Activated T-cell treated with anti-CD3 and anti-CD28 coated beads, Interleukin-2, amount 50 U/mL, for 1 hour (primary cell): ENCODE measurements at regions not wholly inside any gene's neighbourhood (a gene's known extent, or its start where the extent isn't known, plus 50 kb on each side); places are given as distances from the start of the nearest gene placed in this dataset.

Experiments
- DNase-seq: peaks from one replicate; pipeline ENCODE4 v3.0.0-alpha.2; 2020

- no peak for DNase-seq
These were observed 1139.3 kb downstream of the HACE1 start for GRCh38 chr6:103720393-103720792.

DNA sequence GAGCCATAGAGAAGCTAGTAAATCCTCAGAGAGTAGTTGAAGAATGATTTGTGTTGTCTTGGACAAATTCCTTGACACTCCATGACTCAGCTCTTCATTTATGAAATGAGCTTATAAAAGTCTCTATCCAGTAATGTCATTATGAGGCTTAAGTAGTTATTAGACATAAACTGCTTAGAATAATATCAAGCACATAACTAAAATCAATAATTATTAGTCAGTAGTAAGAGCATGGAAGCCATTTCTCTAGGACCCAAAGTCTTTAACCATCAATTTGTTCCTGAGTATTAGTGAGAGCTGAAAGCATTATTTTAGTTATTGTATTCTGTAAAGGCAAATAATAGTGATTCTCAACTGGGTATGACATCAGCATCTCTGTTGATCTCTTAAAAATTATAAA, 1140.2 kb downstream of the HACE1 start:
- no peak for DNase-seq

DNA sequence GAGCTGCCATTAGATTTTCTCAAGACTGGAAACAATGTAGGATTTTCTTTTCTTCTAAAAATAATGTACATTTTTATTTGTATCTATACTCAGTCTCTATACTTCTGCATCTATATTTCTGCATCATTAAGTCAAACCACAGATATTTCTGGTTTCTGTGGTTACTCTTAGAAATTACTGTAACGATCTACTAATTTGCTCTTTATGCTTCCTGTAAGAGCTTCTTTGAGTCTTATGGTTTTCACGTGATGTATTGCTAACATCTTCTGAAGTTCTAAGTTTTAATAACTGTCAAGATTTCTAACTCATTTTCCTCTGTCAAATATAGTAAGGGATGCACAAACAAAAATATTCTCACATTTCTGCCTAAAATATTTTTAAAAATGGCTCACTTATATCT, 1144.5 kb downstream of the HACE1 start:
- no peak for DNase-seq

GRCh38 chr6:103709236-103709635, 1150.5 kb downstream of the HACE1 start:
- peak; percentile 4 for DNase-seq

- DNase-seq = no peak
These were observed 1152.0 kb downstream of the HACE1 start for GRCh38 chr6:103707596-103708325.

DNA sequence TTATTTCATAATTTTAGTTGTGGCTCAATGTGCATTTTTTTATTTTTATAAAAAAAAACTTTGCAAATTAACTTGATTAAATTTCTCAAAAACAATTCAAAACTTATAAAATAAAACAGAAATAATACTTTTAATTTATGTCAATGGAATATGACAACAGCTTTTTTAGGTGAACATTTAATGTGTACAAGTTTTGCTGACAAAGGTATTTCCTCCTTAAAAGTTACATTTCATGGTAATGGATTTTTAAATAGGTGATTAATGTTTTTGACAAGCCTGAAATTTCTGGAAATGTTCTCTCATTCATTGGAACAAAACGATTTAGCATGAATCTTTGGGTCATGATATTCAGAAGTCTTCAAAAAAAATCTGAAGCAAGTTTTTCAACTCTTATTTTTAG, 1160.0 kb downstream of the HACE1 start:
- no peak for DNase-seq

DNA sequence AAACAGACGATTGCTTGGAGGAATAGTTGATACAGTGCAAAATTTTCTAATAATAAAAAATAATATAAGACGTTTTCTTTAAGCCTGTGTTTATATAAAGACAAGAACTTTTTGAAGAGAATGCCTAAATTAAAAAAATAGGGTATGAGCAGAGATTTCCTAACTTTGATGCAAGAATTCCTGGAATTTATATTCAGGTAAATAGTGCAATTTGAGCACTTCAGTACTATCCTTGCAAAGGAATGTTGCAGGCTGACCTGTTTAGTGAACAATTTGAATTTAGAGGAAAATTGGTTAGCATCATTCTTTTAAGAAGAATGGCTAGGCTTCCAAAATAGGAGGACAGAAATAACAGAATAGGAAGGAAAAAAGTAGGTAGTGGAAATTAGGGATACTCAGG, 1172.3 kb downstream of the HACE1 start:
- DNase-seq = no peak

DNA sequence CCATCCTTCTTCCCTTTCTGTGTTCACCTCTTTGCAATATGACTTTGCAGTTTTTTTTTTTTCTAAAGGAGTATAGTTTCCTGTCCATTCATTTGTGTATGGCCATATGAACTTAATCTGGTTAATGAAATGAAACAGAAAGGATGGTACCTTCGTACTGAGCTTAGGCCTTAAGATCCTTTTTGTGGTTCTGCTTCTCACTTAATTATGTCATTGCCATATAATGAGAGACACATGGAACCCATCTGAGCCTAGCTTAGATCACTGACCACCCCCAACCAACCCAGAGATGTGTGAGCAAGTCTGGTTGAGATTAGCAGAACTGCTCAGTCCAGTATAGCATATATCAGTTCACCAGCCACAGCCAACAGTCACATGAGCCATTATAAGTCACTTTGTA, 1179.6 kb downstream of the HACE1 start:
- DNase-seq = no peak

DNA sequence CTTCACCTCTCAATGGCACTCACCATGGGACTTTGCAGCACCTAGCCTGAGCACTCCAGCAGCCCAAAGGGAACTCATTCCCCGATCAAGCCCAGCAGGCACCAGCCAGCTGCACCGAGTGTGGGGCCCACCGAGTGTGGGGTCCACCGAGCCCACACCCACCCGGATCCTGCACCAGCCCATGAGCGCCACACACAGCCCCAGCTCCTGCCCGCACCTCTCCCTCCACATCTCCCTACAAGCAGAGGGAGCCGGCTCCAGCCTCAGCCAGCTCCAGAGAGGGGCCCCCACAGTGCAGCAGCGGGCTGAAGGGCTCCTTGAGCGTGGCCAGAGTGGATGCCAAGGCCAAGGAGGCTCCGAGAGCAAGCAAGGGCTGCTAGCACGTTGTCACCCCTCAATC, 1182.4 kb downstream of the HACE1 start:
- no peak for DNase-seq

DNA sequence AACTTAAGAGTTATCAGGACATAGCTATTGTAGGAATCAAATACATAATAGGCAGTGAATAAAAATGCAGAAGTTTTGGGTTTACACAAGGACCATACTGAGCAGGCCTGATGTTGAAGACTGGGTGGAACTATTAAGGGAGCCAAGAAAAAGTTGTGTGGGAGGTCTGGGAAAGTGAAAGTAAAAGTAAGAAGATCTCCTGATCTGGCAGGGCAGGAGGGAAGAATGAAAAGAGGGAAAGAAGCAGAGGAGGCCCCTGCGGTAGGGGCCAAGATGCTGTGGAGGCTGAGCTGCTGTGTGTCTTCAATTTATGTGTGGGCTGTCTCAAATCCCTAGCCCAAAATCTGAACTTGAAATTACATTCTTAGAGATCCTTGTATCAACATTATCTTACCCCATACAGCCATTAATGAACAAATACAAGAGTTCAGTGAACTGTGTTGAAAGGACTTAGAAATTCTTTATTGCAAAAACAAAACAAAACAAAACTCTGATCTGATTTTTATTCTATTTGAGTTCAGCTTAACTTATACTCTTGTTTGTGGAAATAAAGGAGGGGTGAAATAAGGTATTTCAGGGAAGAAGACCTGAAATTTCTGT, 1183.8 kb downstream of the HACE1 start:
- DNase-seq = no peak

DNA sequence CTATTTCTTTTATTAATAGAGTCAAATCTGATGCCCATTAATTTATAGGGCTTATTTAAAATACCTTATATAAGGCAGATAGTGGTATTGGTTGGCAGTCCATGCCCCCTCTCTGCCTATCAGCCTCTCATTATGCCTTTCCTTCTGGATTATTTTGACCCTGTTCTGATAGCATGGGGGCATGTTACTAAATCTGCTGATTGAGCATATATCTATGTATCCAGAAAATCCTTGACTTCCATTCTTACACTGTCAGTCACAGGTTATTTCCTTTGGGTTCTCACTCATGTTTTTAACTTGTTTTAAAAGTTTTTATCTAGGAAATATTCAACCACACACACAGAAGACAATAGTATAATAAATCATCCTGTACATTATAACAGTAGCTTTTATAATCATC, 1184.9 kb downstream of the HACE1 start:
- no peak for DNase-seq

DNA sequence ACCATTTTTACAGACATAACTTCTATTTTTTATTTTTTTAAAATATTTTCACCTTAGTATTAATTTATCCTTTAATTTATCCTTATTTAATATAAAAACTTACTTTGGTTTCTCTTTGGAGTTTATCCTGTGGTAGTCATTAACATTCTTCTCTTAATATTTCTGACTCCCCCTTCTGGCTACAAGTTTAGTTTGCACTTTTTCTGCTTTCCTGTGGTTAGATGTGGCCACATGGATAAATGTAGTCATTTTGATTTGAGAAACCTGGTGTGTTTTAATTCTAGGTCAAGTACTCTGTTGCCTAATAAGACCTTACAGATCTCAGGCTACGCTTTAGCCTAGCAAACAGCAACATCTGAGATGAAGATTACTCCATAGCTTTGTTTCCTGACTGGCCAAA, 1187.5 kb downstream of the HACE1 start:
- DNase-seq = no peak

- DNase-seq = no peak
These were observed 1230.1 kb downstream of the HACE1 start for GRCh38 chr6:103629613-103630012.

- no peak for DNase-seq
These were observed 1242.1 kb downstream of the HACE1 start for GRCh38 chr6:103617642-103618041.

DNA sequence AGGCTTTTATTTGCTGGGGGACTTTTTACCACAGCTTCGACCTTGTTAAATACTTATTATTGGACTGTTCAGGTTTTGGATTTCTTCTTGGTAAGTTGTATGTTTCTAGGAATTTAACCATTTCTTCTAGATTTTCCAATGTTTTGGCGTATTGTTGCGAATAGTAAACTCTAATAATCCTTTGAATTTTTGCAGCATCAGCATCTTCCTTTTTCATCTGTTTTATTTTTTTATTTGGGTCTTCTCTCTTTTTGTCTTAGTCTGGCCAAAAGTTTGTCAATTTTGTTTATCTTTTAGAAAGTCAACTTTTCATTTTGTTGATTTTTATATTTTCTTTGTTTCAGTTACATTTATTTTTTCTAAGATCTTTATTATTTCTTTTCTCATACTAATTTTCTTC, 1272.0 kb downstream of the HACE1 start:
- DNase-seq = no peak

DNA sequence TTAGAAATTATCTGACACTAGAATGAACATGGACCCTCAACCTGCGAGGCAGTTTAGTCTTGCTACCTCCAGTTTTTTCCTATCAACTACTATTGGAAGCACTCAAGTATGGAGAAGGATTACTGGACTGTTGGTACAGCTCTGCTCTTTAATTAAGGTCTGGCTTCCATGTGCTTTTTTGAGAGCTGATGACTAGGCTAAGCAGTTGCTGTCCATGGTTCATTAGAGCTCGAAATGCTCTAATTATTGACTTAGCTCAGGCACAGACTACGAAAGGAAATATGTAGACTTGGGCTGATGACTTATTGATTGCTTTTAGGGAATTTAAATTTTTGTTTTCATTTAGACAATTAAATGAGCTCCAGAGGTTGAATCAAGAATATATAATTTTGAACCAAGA, 1281.6 kb downstream of the HACE1 start:
- DNase-seq = no peak

DNA sequence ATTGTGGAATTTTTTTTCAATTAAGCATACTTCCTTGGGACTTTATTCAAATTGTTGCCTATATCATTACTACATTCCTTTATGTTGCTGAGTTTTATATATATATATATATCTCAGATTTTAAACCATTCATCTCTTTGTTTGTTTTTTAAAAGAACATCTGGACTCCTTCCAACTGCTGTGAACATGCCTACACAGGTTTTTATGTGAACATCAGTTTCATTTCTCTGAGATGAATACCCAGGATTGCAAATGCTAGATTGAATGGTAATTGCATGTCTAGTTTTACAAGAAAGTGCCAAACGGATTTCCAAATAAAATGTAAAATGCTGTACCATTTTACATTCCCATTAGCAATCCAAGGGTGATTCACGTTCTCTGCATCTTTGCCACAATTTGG, 1289.3 kb downstream of the HACE1 start:
- DNase-seq = no peak

DNA sequence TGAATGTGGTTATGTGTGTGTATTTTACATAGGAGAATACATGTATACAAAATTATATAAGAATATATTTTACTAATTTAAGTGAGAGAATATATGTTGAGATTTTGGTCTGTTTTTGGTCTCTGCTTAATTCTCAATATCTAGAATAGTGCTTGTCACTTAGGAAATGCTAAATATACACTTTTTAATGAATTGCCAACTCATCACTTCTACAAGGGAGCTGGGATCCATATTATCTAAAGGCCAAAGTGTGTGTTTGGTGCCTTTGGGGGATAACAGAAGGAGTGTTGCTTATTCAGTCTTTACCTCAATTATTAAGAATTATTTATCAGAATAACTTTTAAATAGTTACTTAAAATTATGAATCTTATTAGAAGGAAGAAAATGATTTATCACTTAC, 1304.8 kb downstream of the HACE1 start:
- DNase-seq = no peak

GRCh38 chr6:103538381-103538780, 1321.3 kb downstream of the HACE1 start:
- DNase-seq = no peak

- DNase-seq = no peak
These were observed 1324.9 kb downstream of the HACE1 start for GRCh38 chr6:103534814-103535213.

GRCh38 chr6:103534095-103534494, 1325.6 kb downstream of the HACE1 start:
- DNase-seq = no peak

- no peak for DNase-seq
These were observed 1337.7 kb downstream of the HACE1 start for GRCh38 chr6:103522045-103522444.

DNA sequence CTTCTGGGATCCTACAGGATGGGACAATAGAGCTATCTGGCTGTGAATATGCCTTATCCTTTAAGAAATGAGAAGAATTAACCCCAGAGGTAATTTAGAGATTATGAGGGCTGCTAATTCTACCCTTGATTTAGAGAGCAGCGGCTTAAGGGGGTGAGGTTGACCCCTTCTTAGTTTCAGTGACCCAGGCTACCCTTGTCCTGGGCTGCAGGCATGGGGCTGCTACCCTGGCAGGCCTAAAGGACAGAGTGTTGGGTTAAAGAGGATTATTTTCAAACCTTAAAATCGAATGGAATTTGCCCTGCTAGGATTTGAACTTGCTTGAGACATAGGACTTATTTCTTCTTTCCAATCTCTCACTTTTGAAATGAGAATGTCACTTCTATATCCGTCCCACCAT, 1343.4 kb downstream of the HACE1 start:
- DNase-seq = no peak

DNA sequence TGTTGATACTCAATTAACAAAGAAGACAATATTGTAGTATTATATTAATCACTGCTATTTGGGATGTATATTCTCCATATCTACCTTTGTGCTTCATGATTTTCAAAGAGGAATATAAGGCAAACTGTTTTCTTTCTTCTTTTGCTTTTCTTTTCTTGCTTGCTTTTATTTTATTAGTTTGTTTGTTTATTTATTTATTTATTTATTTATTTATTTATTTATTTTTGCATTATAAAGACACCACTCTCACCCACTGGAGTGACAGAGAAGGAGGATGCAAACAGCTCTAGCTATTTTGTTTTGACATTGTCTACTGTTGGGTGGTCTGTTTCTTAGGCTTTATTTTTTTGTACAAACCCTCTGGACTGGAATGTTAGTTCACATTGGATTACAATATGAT, 1352.7 kb downstream of the HACE1 start:
- no peak for DNase-seq

DNA sequence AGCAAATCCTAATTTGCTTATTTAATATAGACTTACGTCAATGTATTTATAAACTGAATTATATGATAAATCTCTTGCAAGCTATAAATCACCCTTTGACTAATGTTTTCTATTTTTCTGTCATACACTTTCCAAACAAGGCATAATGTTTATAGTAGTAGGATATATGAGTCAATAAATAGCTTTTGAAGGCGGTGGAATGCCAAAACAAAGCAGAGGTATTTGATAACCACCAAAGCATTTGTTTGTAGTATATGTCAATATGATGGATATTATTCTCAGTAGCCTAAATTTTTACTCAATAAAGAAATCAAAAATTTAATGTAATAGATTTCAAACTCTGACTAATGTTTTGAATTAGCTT, 1354.6 kb downstream of the HACE1 start:
- no peak for DNase-seq
